Astrocyte (in vitro differentiated cells and primary cell): ENCODE measurements at regions not wholly inside any gene's neighbourhood (a gene's known extent, or its start where the extent isn't known, plus 50 kb on each side); places are given as distances from the start of the nearest gene placed in this dataset.
A peak's percentile ranks its signal among the peaks of the same experiment; 100 is the strongest.

ENCODE experiments used
- DNase-seq: peaks from one replicate; pipeline ENCODE4 v3.0.0-alpha.2; 2010; ENCODE audit warnings: low read depth
- FAIRE-seq: peaks from 2 replicates; lab custom pipeline; 2011; peaks lifted over from hg19 to GRCh38; lab: Jason Lieb, UNC
- H2AFZ ChIP-seq: 2 replicates; pipeline ENCODE4 v1.6.0; 2012; ENCODE audit warnings: low read depth, low read length, inconsistent platforms
- H3K27ac ChIP-seq: 2 replicates; pipeline ENCODE4 v1.5.1; 2011; ENCODE audit warnings: low read depth, low read length, inconsistent platforms
- H3K27me3 ChIP-seq: 2 replicates; pipeline ENCODE4 v1.6.0; 2011; ENCODE audit warnings: low read length, inconsistent platforms; ENCODE audit not compliant: insufficient read depth
- H3K36me3 ChIP-seq: 2 replicates; pipeline ENCODE4 v1.5.1; 2011; ENCODE audit warnings: low read length, inconsistent platforms; ENCODE audit not compliant: insufficient read depth
- H3K4me1 ChIP-seq: 2 replicates; pipeline ENCODE4 v1.5.1; 2011; ENCODE audit warnings: low read length, inconsistent platforms; ENCODE audit not compliant: insufficient read depth
- H3K4me2 ChIP-seq: 2 replicates; pipeline ENCODE4 v1.6.0; 2012; ENCODE audit warnings: low read length, inconsistent platforms
- H3K4me3 ChIP-seq: 2 replicates; pipeline ENCODE4 v1.5.1; 2011; ENCODE audit warnings: low read depth, mild to moderate bottlenecking, low read length, inconsistent platforms; ENCODE audit not compliant: insufficient read depth
- H3K79me2 ChIP-seq: 2 replicates; pipeline ENCODE4 v1.6.0; 2012; ENCODE audit warnings: mild to moderate bottlenecking, low read length, inconsistent platforms; ENCODE audit not compliant: insufficient read depth
- H3K9ac ChIP-seq: 2 replicates; pipeline ENCODE4 v1.6.0; 2012; ENCODE audit warnings: mild to moderate bottlenecking, low read length, inconsistent platforms
- H3K9me3 ChIP-seq: 2 replicates; pipeline ENCODE4 v1.5.1; 2012; ENCODE audit warnings: low read depth, mild to moderate bottlenecking, low read length, inconsistent platforms; ENCODE audit not compliant: insufficient read depth
- H4K20me1 ChIP-seq: 2 replicates; pipeline ENCODE4 v1.6.0; 2012; ENCODE audit warnings: low read length, inconsistent platforms; ENCODE audit not compliant: insufficient read depth
- H3K27ac Mint-ChIP-seq: one replicate; pipeline ENCODE4 v1.8.0; 2021; ENCODE audit warnings: mild to moderate bottlenecking, mixed read lengths; ENCODE audit not compliant: unreplicated experiment
- H3K27me3 Mint-ChIP-seq: one replicate; pipeline ENCODE4 v1.8.0; 2021; ENCODE audit warnings: low read depth, mixed read lengths; ENCODE audit not compliant: unreplicated experiment
- H3K36me3 Mint-ChIP-seq: one replicate; pipeline ENCODE4 v1.8.0; 2021; ENCODE audit warnings: low read depth, mixed read lengths; ENCODE audit not compliant: unreplicated experiment
- H3K4me1 Mint-ChIP-seq: one replicate; pipeline ENCODE4 v1.8.0; 2021; ENCODE audit warnings: low read depth, mixed read lengths; ENCODE audit not compliant: unreplicated experiment
- H3K4me3 Mint-ChIP-seq: one replicate; pipeline ENCODE4 v1.8.0; 2021; ENCODE audit warnings: mild to moderate bottlenecking, moderate library complexity, mixed read lengths; ENCODE audit not compliant: unreplicated experiment
- H3K9me3 Mint-ChIP-seq: one replicate; pipeline ENCODE4 v1.8.0; 2021; ENCODE audit warnings: mild to moderate bottlenecking, mixed read lengths; ENCODE audit not compliant: unreplicated experiment
- EZH2 ChIP-seq: IDR thresholded peaks from 2 replicates; pipeline ENCODE4 v1.6.1; 2012; ENCODE audit warnings: mild to moderate bottlenecking, low read length, inconsistent platforms; ENCODE audit not compliant: insufficient read depth
- TF ChIP-seq, protein P1 (sequence below): IDR thresholded peaks from 2 replicates; pipeline ENCODE4 v1.5.1; 2011; ENCODE audit warnings: low read depth, mild to moderate bottlenecking, inconsistent platforms, low read length, moderate library complexity; ENCODE audit not compliant: insufficient read depth

DNA sequence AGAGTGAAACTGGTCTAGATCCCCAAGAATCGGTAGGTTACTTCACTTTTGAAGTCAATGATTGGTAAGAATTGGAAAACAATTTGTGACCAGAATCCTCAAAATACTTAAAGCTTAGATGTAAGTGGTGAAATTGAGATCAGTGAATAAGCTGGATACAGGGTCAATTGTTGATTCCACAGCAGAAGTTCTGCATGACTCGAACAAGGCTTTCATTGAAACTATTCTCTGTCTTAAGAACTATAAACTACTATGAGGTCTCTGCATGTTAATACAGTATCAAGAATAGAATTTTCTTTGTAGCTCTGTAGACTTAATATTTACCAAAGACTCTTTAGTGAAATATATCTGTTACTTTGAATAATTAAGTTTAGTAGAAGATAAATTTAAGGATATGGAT, 324.2 kb upstream of the FIGN start:
- no peak for FAIRE-seq

GRCh38 chr2:164055623-164056022, 319.8 kb upstream of the FIGN start:
- no peaks in the 10 kb centered on the region for H3K27me3 ChIP-seq
- H3K36me3 Mint-ChIP-seq, result no peaks in the 10 kb centered on the region
- no peaks in the 10 kb centered on the region for H3K4me1 ChIP-seq
- no peak overlapping the region for H3K27ac Mint-ChIP-seq
- no peaks in the 10 kb centered on the region for H3K27me3 Mint-ChIP-seq
- no peaks in the 10 kb centered on the region for H3K9me3 Mint-ChIP-seq
- H3K9me3 ChIP-seq, result no peaks in the 10 kb centered on the region
- H3K4me2 ChIP-seq, result no peak overlapping the region
- TF ChIP-seq EZH2, result no peak
- TF ChIP-seq, protein P1, sequence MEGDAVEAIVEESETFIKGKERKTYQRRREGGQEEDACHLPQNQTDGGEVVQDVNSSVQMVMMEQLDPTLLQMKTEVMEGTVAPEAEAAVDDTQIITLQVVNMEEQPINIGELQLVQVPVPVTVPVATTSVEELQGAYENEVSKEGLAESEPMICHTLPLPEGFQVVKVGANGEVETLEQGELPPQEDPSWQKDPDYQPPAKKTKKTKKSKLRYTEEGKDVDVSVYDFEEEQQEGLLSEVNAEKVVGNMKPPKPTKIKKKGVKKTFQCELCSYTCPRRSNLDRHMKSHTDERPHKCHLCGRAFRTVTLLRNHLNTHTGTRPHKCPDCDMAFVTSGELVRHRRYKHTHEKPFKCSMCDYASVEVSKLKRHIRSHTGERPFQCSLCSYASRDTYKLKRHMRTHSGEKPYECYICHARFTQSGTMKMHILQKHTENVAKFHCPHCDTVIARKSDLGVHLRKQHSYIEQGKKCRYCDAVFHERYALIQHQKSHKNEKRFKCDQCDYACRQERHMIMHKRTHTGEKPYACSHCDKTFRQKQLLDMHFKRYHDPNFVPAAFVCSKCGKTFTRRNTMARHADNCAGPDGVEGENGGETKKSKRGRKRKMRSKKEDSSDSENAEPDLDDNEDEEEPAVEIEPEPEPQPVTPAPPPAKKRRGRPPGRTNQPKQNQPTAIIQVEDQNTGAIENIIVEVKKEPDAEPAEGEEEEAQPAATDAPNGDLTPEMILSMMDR, result no peak
- FAIRE-seq (no peak), DNase-seq (no peak)
- H3K4me3 ChIP-seq, result no peak overlapping the region
- no peaks in the 10 kb centered on the region for H3K36me3 ChIP-seq
- H3K4me1 Mint-ChIP-seq, result no peaks in the 10 kb centered on the region
- no peak overlapping the region for H3K9ac ChIP-seq
- H3K27ac ChIP-seq, result no peak overlapping the region
- H4K20me1 ChIP-seq, result no peaks in the 10 kb centered on the region
- no peak overlapping the region for H3K4me3 Mint-ChIP-seq
- no peaks in the 10 kb centered on the region for H3K79me2 ChIP-seq
- no peak overlapping the region for H2AFZ ChIP-seq

More for the DNA sequence above, 324.2 kb upstream of the FIGN start:
- H3K27me3 ChIP-seq, result no peaks in the 10 kb centered on the region
- TF ChIP-seq, protein P1, result no peak
- no peak for TF ChIP-seq EZH2
- Mint-ChIP-seq H3K4me1 (no peaks in the 10 kb centered on the region), H3K4me3 (no peak overlapping the region), H3K27ac (no peak overlapping the region), H3K27me3 (no peaks in the 10 kb centered on the region), H3K36me3 (no peaks in the 10 kb centered on the region), H3K9me3 (no peaks in the 10 kb centered on the region)
- H3K4me1 ChIP-seq, result no peaks in the 10 kb centered on the region
- DNase-seq, result no peak
- H3K9me3 ChIP-seq, result no peaks in the 10 kb centered on the region
- H3K36me3 ChIP-seq, result no peaks in the 10 kb centered on the region
- no peaks in the 10 kb centered on the region for H3K79me2 ChIP-seq
- H3K9ac ChIP-seq, result no peak overlapping the region
- H4K20me1 ChIP-seq, result no peaks in the 10 kb centered on the region
- no peak overlapping the region for H3K27ac ChIP-seq
- no peak overlapping the region for H2AFZ ChIP-seq
- H3K4me2 ChIP-seq, result no peak overlapping the region
- H3K4me3 ChIP-seq, result no peak overlapping the region

GRCh38 chr2:164054651-164055050, 318.8 kb upstream of the FIGN start:
- H3K9ac ChIP-seq, result no peak overlapping the region
- no peak overlapping the region for H3K4me3 ChIP-seq
- H3K27me3 ChIP-seq, result no peaks in the 10 kb centered on the region
- H3K27ac Mint-ChIP-seq, result peak overlapping the region; percentile 41
- no peaks in the 10 kb centered on the region for H4K20me1 ChIP-seq
- TF ChIP-seq, protein P1, result no peak
- TF ChIP-seq EZH2, result no peak
- no peak for DNase-seq
- no peaks in the 10 kb centered on the region for H3K4me1 ChIP-seq
- no peak overlapping the region for H2AFZ ChIP-seq
- H3K4me1 Mint-ChIP-seq, result no peaks in the 10 kb centered on the region
- no peak overlapping the region for H3K4me2 ChIP-seq
- H3K27me3 Mint-ChIP-seq, result no peaks in the 10 kb centered on the region
- H3K4me3 Mint-ChIP-seq, result no peak overlapping the region
- no peaks in the 10 kb centered on the region for H3K9me3 ChIP-seq
- H3K79me2 ChIP-seq, result no peaks in the 10 kb centered on the region
- no peaks in the 10 kb centered on the region for H3K9me3 Mint-ChIP-seq
- no peaks in the 10 kb centered on the region for H3K36me3 Mint-ChIP-seq
- no peak for FAIRE-seq
- H3K36me3 ChIP-seq, result no peaks in the 10 kb centered on the region
- no peak overlapping the region for H3K27ac ChIP-seq
